GM12864 (cell line): ENCODE measurements at regions not wholly inside any gene's neighbourhood (a gene's known extent, or its start where the extent isn't known, plus 50 kb on each side); places are given as distances from the start of the nearest gene placed in this dataset.

Experiments
- DNase-seq: peaks from one replicate; pipeline ENCODE4 v3.0.0-alpha.2; 2011; ENCODE audit warnings: low read depth
- H3K4me3 ChIP-seq: 2 replicates; pipeline ENCODE4 v1.5.1; 2011; ENCODE audit warnings: mild to moderate bottlenecking, low read depth, low read length, control low read depth
- CTCF ChIP-seq: IDR thresholded peaks from 2 replicates; pipeline ENCODE4 v1.5.1; 2011; ENCODE audit warnings: low read depth, mild to moderate bottlenecking, moderate library complexity, low read length, control low read depth, inconsistent platforms; ENCODE audit errors: missing control alignments

GRCh38 chr3:127033171-127033570 lies 50.3 kb downstream of the PLXNA1 start:
- DNase-seq, result no peak
- H3K4me3 ChIP-seq, result no peak overlapping the region
- TF ChIP-seq CTCF, result no peak

GRCh38 chr3:127033786-127034185 lies 50.9 kb downstream of the PLXNA1 start:
- no peak for DNase-seq
- no peak for TF ChIP-seq CTCF
- no peak overlapping the region for H3K4me3 ChIP-seq

- TF ChIP-seq CTCF, result no peak
- H3K4me3 ChIP-seq, result no peak overlapping the region
- DNase-seq, result no peak
Observed at GRCh38 chr3:127034195-127034989, 51.5 kb downstream of the PLXNA1 start.

GRCh38 chr3:127034990-127035652 lies 52.2 kb downstream of the PLXNA1 start:
- TF ChIP-seq CTCF, result no peak
- DNase-seq, result no peak
- no peak overlapping the region for H3K4me3 ChIP-seq

GRCh38 chr3:127035677-127036076 lies 52.8 kb downstream of the PLXNA1 start:
- DNase-seq, result no peak
- no peak for TF ChIP-seq CTCF

GRCh38 chr3:127036209-127037020 lies 53.5 kb downstream of the PLXNA1 start:
- H3K4me3 ChIP-seq, result no peak overlapping the region
- no peak for DNase-seq
- no peak for TF ChIP-seq CTCF

More at GRCh38 chr3:127035677-127036076, 52.8 kb downstream of the PLXNA1 start:
- no peak overlapping the region for H3K4me3 ChIP-seq
